GM21619 (cell line): ENCODE measurements at regions not wholly inside any gene's neighbourhood (a gene's known extent, or its start where the extent isn't known, plus 50 kb on each side); places are given as distances from the start of the nearest gene placed in this dataset.

ENCODE experiments used
- ATAC-seq: cut with Tn5 transposase; IDR thresholded peaks from one replicate; pipeline ENCODE4 v1.9.1; 2021; ENCODE audit not compliant: unreplicated experiment

DNA sequence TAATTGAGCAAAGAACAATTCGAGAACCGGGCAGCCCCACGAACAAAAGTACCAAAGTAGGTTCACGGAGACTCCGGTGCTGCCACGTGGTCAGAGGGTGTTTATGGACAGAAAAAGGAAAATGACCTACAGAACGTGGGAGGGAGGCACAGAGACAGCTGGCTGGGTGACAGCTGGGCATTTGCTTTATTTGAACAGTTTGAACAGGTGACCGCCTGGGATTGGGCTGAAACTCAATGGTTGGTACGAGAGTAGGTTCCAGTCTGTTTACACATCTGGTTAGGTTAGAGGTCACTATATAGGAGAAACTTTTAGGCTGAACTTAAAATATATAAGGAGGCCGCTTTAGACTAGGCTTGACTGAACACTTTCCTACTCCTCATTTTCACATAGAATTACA is 50.6 kb upstream of the CELF2 start:
- ATAC-seq = no peak

DNA sequence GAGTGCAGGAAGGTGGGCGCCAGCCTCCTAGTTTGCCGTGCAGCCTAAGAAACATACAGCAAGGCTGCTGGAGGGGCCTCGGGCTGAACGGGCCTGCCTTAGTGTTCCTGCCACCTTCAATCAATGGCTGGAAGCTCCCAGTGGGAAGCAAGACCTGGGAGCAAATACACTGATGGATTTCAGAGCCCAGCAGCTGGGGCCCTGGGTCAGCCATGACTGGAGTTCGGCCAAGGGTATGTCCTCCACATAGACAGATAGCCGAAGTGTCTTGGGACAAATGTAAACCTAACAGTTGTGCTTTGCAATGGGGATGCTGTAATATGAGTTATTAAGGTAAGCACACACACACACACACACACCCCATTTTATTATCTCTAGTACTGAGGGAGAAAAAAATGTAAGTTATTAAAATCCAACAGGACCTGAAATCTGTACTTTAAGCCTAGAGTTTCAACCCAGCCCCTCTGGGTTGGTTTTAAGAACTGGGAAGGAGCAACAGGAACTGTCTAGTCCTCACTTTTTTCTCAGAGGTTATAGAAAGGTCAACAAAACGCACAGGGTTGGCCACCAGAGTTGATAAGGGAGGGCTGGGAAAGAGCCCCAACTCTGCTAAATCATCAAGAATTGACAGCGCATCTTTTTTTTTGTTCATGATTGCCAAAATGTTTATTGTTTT is 50.0 kb upstream of the CELF2 start:
- no peak for ATAC-seq
